ENCODE measurements at regions not wholly inside any gene's neighbourhood (a gene's known extent, or its start where the extent isn't known, plus 50 kb on each side); places are given as distances from the start of the nearest gene placed in this dataset.

- TF ChIP-seq POLR2AphosphoS5 (IDR thresholded peaks at IDR 0.05; ENCODE audit: low read depth, low read length) (no peak), POLR2A (IDR thresholded peaks at IDR 0.05; ENCODE audit: low read depth, low read length) (no peak), POU2F2 (IDR thresholded peaks at IDR 0.05; ENCODE audit: low read depth, low read length) (no peak), SPI1 (IDR thresholded peaks at IDR 0.05; ENCODE audit: low read depth, low read length) (no peak)
Measured at GRCh38 chr19:5268801-5269200, 71.8 kb downstream of the PTPRS start.

Data from GM12891 (cell line).